ENCODE measurements at regions not wholly inside any gene's neighbourhood (a gene's known extent, or its start where the extent isn't known, plus 50 kb on each side); places are given as distances from the start of the nearest gene placed in this dataset.
"Not testable (repeated sequence)": the region's sequence is repeated elsewhere in the genome, so short reads cannot be mapped to it uniquely, and the experiment has no call there.

DNA sequence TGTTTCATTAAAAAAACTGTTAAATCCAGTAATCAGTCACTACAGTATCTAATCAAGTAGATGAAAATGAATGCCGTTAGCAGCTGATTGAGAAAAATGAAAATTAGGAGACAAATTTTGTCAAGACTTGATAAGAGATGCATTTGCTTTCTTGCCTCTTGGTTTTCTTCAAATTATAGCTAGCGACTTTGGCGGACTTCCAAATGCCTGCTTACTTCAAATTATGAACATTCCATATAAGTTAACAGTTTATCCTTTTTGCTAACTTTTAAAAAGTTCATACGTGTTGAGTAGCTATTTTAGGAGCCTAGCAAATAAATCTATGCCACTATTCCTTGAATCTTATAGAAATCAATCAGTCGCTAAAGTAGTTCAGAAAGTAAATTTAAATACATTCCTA, 58.8 kb downstream of the PPP4R3C start:
- no peak for DNase-seq (ENCODE audit: low read depth)

DNA sequence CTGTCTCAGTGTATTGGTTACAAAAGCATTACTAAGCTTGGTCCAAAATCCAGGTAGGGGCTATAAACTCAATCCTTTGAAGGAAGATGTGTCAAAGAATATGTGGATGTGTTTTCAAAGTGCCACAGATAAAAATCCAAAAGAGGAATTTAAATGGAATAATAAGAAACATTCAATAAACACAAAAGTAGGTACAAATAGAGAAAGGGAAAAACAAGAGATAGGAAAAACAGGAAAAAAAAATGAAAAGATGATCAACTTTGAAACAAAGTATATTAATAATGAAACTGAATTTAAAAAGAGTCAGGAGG, 64.0 kb downstream of the PPP4R3C start:
- no peak for DNase-seq (ENCODE audit: low read depth)

DNA sequence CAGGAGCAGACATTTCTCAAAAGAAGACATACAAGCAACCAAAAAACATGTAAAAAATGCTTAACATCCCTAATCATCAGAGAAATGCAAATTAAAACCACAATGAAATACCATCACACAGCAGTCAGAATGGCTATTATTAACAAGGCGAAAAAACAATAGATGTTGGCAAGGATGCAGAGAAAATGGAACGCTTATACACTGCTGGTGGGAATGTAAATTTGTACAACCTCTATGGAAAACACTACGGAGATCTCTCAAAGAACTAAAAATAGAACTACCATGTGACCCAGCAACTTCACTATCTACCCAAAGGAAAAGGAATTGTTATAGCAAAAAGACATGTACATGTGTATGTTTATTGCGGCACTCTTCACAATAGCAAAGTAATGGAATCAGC, 71.5 kb downstream of the PPP4R3C start:
- no peak for DNase-seq (ENCODE audit: low read depth)

DNA sequence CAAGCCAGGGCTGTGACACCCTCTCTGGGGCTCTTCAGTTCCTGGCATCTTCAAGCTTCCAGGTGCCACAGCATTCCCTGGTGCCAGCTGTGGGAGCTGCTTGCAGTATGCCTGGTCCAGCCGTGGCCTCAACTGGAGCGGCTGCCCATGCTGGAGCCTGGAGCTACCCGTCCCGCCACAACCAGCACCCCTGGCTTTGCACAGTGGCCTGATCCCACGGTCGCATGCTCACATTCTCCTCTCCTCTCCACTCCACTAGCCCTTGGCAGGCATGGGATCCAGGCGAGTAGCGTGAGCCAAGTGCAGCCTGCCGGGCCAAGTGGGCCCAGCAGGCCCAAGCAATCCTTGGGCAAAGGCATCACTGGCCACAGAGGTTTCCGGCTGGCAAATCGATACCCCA, 81.7 kb downstream of the PPP4R3C start:
- DNase-seq (ENCODE audit: low read depth): no peak

DNA sequence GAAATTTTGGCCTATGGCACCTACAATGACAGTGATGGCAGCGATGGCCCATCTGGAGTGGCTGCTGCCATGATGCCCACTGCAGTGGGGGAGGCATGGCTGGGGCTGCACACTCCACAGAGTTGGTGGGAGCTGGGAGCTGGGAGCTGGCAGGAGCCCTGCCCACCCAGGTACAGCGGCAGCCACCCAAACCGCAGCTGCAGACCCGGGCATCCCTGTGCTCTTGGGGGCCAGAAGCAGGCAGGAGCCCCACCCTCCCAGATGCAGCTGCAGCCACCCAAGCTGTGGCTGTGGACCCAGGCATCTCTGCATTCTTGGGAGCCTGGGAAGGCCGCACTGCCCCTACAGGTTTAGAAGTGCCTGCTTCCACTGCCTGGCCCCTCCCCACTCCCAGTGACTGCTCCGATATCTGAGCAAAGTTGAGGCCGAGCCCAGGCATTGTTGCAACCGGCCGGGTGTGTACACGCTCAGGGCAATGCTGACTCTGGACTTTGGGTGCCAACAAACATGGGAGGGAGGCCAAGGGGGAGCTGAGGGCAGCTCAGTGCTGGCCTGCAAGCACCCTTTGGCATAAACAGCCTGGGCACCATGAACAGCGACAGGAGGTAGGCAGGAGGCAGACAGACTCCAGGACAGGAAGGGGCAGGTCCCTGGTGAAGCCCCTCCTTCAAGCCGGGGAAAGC, 82.8 kb downstream of the PPP4R3C start:
- DNase-seq (ENCODE audit: low read depth): no peak

DNA sequence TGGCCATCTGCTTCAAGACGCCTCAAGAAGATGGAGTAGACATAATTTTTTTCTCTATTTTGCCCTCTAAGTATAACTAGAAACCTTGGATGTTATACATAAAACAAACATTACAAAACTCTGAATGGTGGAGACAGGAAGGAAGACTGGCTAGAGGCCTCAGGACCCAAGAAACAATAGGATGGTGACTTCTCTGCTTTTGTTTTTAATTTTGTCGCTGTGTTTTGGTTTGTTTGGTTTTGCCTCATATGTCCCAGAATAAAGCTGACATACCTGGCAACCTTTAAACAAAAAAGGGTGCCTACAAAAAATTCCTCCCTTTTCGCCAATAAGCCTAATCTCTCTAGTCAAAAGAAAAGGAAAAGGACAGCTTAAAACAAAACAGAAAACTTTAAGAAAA, 109.1 kb downstream of the PPP4R3C start:
- no peak for DNase-seq (ENCODE audit: low read depth)

DNA sequence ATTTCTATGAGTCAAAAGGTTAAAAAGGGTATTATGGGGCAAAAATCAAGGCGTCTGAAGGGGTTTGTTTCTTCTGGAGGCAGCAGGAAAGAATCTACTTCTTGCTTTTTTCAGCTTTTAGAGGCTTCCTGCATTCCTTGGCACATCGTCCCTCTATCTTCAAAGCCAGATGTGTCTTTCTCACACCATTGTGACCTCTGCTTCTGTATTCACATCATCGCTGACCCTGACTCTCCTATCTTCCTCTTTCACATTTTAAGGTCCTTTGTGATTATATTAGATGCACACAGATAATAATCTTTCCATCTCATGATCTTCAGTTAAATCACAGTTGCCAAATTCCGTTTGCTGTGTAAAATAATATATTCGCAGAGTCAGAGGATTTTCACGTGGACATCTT, 112.7 kb downstream of the PPP4R3C start:
- DNase-seq (ENCODE audit: low read depth): no peak

DNA sequence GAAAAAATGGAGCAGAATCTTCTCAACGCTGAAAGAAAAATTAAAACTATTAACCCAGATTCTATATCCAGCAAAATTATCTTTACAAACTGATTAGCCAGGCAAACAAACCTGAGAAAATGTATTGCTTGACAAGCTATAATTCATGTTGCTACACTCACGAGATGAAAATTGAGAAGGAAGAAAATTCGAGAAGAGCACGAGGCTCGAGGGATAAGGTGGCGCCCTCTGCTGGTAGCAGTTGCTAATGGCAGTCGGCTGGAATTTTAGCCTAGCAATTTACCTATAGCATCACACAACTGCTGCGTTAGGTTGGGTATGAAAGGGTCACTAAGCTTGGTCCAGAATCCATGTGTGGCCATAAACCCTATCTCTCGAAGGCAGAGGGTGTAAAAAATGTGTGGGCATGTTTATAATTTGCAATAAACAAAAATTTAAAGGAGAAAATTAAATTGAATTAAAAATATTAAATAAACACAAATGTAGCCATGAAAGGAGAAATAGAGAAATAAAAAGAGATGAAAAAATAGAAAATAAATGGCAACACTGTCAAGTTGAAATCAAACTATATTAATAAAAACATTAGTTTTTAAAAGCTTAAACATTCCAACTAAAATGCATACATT, 126.6 kb downstream of the PPP4R3C start:
- no peak for DNase-seq (ENCODE audit: low read depth)

DNA sequence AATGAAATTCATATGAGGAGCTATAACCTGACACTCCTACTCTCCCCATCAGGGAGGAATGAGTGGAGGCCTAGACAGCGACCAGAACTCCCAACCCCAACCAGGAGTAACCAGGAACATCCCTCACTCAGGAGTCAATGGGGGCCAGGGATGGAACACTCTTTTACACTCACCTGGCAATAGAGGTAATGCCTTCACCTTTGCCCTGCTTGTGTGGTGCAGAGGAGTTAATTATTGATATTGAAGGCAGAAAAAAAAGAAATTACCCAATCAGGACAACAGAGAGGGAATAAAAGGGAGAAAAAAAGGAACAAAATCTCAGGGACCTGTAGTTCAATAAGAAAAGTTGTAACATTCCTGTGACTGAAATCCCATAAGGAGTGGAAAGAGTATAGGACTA, 141.5 kb downstream of the PPP4R3C start:
- DNase-seq (ENCODE audit: low read depth): no peak

DNA sequence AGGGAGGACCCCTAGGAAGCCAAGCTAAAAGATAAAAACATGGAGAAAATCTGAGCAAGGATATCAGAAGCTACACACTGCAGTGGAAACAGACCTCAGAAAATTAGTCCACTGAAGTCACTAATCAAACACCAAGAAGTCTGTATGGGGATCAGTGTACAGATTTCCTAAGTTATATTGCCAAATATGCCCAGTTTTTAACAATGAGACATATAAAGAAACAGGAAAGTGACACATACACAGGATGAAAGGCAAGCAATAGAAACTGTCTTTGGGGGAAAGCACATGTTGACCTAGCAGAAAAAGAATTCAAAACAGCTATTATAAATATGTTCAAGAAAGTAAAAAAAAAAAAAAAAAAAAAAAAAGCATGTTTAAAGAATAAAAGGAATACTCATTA, 153.7 kb downstream of the PPP4R3C start:
- DNase-seq (ENCODE audit: low read depth): no peak

DNA sequence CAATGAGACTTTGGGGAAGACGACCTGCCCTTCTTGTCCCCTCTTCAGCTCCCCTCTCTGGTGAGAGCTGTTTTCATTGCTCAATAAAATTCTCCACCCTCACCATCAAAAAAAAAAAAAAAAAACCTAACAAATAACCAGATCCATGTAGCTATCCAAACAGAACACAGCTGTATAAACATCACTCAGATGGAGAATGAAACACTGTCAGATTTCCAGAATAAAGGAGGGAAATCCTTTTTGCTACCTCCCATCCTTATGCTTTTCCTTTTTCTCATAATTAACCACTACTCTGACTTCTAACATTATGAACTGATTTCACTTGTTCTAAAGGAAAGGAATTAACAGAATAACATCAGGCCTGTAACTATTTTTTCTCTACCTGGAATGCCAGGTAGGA, 155.6 kb downstream of the PPP4R3C start:
- DNase-seq (ENCODE audit: low read depth): no peak

DNA sequence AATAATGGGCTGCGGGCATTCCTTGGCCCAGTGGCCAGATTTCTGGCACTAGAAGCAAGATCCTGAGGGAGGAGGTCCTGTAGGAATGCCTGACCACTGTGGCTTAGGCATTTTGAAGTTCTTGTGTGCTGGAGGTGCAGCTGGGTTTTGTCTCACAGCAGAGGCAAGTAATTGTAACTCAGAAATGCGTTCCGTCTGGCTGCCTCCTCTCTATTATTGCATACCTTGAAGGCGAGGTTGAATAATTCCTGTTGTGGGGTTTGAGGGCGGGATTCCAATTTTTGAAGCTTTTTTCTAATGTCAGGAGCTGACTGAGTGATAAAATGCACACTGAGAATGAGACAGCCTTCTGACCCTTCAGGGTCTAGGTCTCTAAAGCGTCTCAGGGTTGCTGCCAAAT, 170.6 kb downstream of the PPP4R3C start:
- not testable (repeated sequence) for DNase-seq (ENCODE audit: low read depth)

DNA sequence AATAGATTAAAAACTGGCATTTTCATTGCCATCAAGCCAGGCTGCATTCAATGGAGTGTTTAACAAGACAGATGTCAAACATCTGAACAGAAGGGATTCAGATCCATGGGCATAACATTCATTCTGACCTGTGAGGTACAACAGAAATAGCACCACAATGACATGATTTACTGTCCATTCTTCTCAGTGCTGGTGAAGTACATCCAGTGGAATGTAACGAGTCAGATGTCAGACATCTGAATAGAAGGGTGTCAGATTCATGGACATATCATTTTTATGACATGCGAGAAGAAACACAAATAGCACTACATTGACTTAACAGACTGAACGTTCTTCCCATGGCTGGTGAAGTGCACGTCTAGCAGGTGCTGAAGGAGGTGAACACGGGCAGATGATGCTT, 186.4 kb downstream of the PPP4R3C start:
- no peak for DNase-seq (ENCODE audit: low read depth)

DNA sequence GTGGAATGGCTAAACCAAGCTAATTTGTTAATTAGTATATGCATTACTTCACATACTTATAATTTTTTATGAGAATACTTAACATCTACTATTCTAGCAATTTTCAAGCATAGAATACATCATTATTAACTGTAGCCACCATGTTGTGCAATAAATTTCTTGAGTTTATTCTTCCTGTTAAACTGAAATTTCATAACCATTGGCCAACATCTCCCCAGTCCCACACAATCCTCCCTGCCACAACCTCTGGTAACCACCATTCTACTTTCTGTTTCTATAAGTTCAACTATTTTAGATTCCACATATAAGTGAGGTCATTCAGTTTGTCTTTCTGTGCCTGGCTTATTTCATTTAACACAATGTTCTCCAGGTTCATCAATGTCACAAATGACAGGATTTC, 208.5 kb downstream of the PPP4R3C start:
- DNase-seq (ENCODE audit: low read depth): no peak

DNA sequence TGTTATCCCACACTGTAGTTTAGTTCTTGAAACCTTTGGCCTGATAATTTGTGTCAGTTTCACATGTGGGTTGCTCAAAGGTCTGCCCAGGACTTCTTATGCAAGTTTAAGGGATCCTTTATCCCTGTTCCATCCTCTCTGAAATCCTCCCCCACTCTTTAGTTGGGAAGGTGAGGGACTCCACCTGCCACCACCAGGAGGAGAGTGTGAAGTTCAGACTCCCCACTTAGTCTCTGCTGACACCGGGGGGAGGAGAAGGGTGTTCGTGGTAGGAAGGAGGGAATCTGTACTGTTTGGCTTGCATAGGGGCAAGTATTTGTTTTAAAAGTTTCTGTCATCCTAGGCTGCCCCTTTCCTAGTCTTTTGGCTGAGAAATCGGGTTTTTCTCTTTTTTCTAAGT, 211.8 kb downstream of the PPP4R3C start:
- DNase-seq (ENCODE audit: low read depth): no peak

DNA sequence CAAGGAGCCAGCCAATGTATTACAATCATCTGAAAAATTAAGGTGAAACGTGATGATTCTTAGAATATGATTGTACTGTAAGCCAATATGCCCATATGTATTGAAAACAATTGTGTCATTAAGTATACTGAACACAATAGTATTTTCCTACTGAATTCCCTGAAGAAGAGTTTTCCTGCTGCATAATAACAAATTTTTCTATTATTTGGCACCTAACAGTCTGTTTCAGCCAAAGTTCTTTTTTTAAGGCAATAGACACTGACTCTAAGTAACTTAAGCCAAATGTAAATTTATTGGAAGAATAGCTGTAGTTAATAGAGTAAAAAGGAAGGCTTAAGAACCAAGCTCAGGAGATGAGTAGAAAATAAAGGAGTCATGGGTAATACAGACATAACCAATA, 220.6 kb downstream of the PPP4R3C start:
- DNase-seq (ENCODE audit: low read depth): peak; percentile 16

DNA sequence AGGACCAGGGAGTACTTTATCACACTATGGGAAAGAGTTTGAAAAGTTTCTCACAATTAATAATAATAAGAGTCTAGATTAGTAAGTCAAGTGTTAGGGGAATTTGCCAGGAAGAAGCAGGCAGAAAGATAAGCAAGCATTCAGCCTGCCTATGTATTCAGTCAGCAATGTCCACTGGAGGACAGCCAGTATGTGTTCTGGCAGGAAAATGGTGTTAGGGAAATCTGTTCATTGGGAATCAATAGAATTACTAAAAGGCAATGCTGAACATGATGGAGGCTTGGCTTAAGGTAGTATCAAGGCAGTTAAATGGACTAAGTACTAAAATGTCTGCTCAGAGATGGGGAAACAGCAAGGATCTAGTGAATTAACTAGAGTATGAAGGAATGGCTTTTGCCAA, 221.2 kb downstream of the PPP4R3C start:
- DNase-seq (ENCODE audit: low read depth): peak; percentile 17

DNA sequence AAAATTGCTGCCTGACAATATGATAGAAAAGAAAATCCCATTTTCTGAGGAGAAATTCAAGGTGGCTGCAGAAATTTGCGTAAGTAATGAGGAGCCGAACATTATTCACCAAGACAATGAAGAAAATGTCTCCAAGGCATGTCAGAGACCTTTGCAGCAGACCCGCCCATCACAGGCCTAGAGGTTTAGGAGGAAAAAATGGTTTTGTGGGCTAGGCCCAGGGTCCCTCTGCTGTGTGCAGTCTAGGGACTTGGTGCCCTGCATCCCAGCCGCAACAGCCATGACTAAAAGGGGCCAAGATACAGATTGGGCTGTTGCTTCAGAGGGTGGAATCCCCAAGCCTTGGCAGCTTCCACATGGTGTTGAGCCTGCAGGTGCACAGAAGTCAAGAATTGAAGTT, 223.1 kb downstream of the PPP4R3C start:
- DNase-seq (ENCODE audit: low read depth): not testable (repeated sequence)

DNA sequence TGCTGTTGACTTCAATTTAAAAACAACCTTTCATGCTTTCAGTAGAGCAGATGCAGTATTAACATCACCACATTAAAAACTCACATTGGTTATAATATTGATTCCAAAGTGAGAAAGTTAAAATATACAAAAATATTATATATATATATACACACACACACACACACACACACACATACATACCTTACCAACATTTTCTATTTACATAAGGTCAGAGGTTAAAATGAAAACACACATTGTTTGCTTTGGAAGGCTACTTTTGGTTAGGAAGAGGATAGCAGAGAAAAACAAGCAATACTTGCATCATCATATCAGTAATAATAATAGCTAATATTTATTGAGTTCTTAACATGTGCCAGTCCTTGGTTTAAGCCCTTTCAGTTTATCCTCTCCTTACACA, 226.5 kb downstream of the PPP4R3C start:
- DNase-seq (ENCODE audit: low read depth): no peak

DNA sequence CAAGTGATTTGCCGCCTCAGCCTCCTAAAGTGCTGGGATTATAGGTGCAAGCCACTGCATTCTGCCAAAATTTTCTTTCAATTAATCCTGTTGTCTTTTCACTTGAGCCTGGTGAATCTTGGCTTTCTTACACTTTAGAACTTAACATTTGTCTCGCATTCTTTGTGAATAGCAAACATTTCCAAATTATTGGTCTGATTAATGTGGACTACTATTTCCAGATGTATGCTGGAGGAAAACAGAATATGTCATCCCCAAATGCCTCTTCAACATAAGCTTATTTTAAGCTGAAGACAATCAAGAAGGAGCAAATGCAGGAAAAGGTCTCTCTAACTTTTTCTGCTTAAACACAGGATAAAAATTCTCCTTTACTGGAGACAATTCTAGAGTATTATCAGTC, 233.4 kb downstream of the PPP4R3C start:
- DNase-seq (ENCODE audit: low read depth): peak; percentile 14

DNA sequence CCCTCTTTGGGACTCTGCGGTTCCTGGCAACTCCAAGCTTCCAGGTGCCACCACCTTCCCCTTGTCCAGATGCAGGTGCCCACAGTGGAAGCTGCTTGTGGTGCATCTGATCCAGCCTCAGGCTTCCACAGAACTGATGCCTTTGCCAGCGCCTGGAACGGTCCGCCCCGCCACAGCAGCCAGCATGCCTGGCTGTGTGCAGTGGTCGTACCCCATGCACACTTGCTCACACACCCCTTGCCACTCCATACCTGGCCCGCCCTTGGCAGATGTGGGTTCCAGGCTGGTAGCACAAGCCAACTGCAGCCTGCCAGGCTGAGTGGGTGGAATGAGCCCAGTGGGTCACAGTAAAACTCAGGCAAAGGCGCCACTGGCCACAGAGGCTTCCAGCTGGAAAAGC, 240.5 kb downstream of the PPP4R3C start:
- no peak for DNase-seq (ENCODE audit: low read depth)

DNA sequence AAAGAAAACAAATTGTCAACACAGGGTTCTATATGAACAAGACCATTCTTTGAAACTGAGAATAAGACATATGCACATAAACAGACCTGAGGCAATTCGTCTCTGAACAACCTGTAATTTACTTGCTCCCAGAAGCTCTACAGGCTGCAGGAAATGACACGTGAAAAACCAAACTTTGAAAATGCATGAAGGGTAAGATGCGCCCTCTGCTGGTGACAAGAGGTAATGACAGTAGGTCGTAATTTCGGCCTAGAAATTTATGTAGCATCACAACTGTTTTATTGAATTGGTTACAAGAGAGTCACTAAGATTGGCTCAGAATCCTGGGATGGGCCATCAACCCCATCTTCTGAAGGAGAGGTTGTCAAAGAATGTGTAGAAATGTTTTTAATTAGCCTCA, 276.5 kb downstream of the PPP4R3C start:
- no peak for DNase-seq (ENCODE audit: low read depth)

DNA sequence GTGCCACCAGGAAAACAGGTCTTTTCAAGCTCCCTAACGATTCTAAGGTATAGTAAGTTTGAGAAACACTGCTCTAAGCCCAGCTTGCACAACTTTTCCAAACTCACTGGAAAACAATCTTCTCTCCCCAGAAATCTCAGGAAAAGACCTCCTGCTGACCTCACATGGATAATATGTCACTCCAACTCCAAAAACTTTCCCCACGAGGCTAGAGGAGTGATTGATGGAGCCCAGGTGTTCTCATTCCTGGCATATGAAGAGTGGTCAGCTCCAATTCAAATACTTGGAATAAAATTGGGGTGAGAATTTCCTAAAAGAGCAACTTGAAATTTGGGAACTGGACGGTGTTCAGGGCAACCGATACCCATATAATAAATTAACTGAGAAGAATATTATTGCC, 299.9 kb downstream of the PPP4R3C start:
- DNase-seq (ENCODE audit: low read depth): no peak

DNA sequence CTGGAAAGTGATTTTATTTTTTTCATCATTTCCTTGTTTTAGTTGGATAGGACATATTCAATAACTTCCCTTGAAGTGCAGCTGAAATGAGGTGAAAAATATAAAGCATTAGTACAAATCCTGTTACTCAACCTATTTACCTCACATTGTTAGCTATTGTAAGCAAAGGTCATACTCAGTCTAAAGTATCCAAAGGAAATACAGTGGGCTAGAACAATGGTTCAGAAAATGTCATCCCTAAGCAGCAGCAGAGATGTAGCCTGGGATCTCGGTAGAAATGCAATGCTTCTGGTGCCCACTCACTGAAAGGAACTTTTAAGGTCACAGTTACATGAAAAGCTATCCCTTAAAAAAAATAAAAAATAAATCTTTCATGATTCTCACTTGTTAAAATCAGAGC, 300.6 kb downstream of the PPP4R3C start:
- DNase-seq (ENCODE audit: low read depth): no peak
